Middle frontal gyrus (tissue), 1 donor: ENCODE measurements at regions not wholly inside any gene's neighbourhood (a gene's known extent, or its start where the extent isn't known, plus 50 kb on each side); places are given as distances from the start of the nearest gene placed in this dataset.
"Not testable (repeated sequence)": the region's sequence is repeated elsewhere in the genome, so short reads cannot be mapped to it uniquely, and the experiment has no call there.

Source experiments
- DNase-seq: peaks from one replicate; pipeline ENCODE4 v3.0.0-alpha.2; 2015; ENCODE audit warnings: low spot score; ENCODE audit errors: extremely low spot score

GRCh38 chr3:25945366-25945765, 155.5 kb downstream of the OXSM start:
- no peak for DNase-seq

- no peak for DNase-seq
Measured at GRCh38 chr3:25945836-25946235, 155.9 kb downstream of the OXSM start.

- DNase-seq: no peak
Measured at GRCh38 chr3:25952133-25952532, 162.2 kb downstream of the OXSM start.

GRCh38 chr3:25957026-25957425, 167.1 kb downstream of the OXSM start:
- no peak for DNase-seq

- no peak for DNase-seq
Measured at GRCh38 chr3:25960776-25961175, 170.9 kb downstream of the OXSM start.

- DNase-seq: no peak
Measured at GRCh38 chr3:25962255-25962654, 172.4 kb downstream of the OXSM start.

GRCh38 chr3:25964141-25964540, 174.3 kb downstream of the OXSM start:
- DNase-seq: no peak

GRCh38 chr3:25967385-25967784, 177.5 kb downstream of the OXSM start:
- no peak for DNase-seq

- DNase-seq: no peak
Measured at GRCh38 chr3:25971736-25972135, 181.8 kb downstream of the OXSM start.

- DNase-seq: no peak
Measured at GRCh38 chr3:25973122-25973521, 183.2 kb downstream of the OXSM start.

GRCh38 chr3:25982756-25983155, 192.9 kb downstream of the OXSM start:
- DNase-seq: no peak

GRCh38 chr3:25985621-25986020, 195.7 kb downstream of the OXSM start:
- no peak for DNase-seq

GRCh38 chr3:25992606-25993005, 202.7 kb downstream of the OXSM start:
- DNase-seq: no peak

- no peak for DNase-seq
Measured at GRCh38 chr3:26004172-26004571, 214.3 kb downstream of the OXSM start.

GRCh38 chr3:26011276-26011675, 221.4 kb downstream of the OXSM start:
- no peak for DNase-seq

- no peak for DNase-seq
Measured at GRCh38 chr3:26012241-26012745, 222.4 kb downstream of the OXSM start.

- no peak for DNase-seq
Measured at GRCh38 chr3:26015752-26016151, 225.9 kb downstream of the OXSM start.

- no peak for DNase-seq
Measured at GRCh38 chr3:26018889-26019288, 229.0 kb downstream of the OXSM start.

- DNase-seq: not testable (repeated sequence)
Measured at GRCh38 chr3:26024206-26024605, 234.3 kb downstream of the OXSM start.

- no peak for DNase-seq
Measured at GRCh38 chr3:26029321-26029720, 239.4 kb downstream of the OXSM start.

- DNase-seq: not testable (repeated sequence)
Measured at GRCh38 chr3:26042126-26042525, 252.2 kb downstream of the OXSM start.

GRCh38 chr3:26049951-26050350, 260.1 kb downstream of the OXSM start:
- no peak for DNase-seq

GRCh38 chr3:26050776-26051175, 260.9 kb downstream of the OXSM start:
- DNase-seq: no peak

GRCh38 chr3:26058901-26059321, 269.0 kb downstream of the OXSM start:
- DNase-seq: no peak
